ENCODE measurements at regions not wholly inside any gene's neighbourhood (a gene's known extent, or its start where the extent isn't known, plus 50 kb on each side); places are given as distances from the start of the nearest gene placed in this dataset.

DNA sequence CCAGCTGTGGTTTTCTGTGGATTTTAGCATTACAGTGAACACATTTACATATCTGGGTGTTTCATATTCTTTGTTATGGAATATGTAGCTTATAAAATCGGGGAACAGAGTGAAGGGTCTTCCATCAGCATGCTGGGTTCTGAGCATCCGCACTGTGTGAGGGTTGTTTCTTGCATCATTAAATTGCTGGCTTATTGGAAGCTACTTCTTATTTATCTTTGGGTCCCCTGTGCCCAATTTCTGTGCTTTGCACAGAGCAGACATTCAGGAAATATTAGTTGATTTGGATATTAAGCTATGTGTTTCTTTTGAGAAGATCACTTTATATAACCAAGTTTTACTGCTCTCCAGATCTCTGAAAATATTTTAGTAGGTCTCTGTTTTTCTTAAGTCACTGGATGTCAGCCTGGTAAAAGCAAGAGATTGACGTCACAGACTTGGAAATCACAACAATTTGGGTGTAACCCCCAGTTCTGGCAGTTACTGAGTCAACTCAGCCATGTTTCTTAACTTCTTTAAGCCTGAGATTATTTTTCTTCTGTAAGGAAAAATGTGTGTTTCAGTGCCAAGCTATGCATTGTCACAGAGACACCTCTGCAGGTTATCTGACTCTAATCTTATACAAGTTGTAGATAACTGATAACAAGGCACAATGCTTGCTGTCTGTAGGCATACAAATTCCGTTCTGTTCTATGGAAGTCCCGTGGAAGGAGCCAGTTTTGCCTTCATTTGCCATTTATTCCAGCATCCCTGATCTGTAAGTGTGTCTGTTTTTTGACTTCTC, 258.3 kb upstream of the KAZN start:
- Mint-ChIP-seq H3K9me3 (ENCODE audit: low read depth) (peaks cover 5% of the 10 kb centered on the region), H3K4me1 (ENCODE audit: low read depth) (no peaks in the 10 kb centered on the region), H3K27ac (ENCODE audit: unreplicated experiment) (no peak overlapping the region), H3K36me3 (ENCODE audit: low read depth) (no peaks in the 10 kb centered on the region), H3K27me3 (ENCODE audit: low read depth) (no peaks in the 10 kb centered on the region), H3K4me3 (ENCODE audit: unreplicated experiment) (no peak overlapping the region)
- TF ChIP-seq, protein P1, sequence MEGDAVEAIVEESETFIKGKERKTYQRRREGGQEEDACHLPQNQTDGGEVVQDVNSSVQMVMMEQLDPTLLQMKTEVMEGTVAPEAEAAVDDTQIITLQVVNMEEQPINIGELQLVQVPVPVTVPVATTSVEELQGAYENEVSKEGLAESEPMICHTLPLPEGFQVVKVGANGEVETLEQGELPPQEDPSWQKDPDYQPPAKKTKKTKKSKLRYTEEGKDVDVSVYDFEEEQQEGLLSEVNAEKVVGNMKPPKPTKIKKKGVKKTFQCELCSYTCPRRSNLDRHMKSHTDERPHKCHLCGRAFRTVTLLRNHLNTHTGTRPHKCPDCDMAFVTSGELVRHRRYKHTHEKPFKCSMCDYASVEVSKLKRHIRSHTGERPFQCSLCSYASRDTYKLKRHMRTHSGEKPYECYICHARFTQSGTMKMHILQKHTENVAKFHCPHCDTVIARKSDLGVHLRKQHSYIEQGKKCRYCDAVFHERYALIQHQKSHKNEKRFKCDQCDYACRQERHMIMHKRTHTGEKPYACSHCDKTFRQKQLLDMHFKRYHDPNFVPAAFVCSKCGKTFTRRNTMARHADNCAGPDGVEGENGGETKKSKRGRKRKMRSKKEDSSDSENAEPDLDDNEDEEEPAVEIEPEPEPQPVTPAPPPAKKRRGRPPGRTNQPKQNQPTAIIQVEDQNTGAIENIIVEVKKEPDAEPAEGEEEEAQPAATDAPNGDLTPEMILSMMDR (IDR thresholded peaks at IDR 0.05), result no peak
- DNase-seq (ENCODE audit: low spot score), result no peak

DNA sequence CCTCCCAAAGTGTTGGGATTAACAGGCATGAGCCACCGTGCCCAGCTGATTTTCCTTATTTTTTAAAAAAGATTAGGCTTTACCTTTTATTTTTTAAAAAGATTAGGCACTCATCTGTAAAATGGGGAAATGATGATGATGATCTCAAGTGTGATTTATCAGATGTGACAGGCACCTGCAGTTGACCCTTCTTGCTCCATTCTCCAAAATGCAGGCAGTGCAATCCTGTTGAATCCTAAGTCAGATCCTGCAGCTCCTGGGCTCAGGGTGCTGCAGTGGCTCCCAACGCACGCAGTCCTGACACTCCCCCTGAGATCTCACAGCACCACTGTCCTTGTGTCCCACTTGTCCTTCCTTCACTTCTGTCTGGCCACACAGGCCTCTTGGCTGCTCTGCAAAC, 257.3 kb upstream of the KAZN start:
- H3K36me3 Mint-ChIP-seq (ENCODE audit: low read depth), result no peaks in the 10 kb centered on the region
- no peaks in the 10 kb centered on the region for H3K27me3 Mint-ChIP-seq (ENCODE audit: low read depth)
- no peak overlapping the region for H3K27ac Mint-ChIP-seq (ENCODE audit: unreplicated experiment)
- no peak for DNase-seq (ENCODE audit: low spot score)
- TF ChIP-seq, protein P1 (IDR thresholded peaks at IDR 0.05), result no peak
- no peak overlapping the region for H3K4me3 Mint-ChIP-seq (ENCODE audit: unreplicated experiment)
- no peaks in the 10 kb centered on the region for H3K4me1 Mint-ChIP-seq (ENCODE audit: low read depth)
- H3K9me3 Mint-ChIP-seq (ENCODE audit: low read depth), result peaks cover 7% of the 10 kb centered on the region

DNA sequence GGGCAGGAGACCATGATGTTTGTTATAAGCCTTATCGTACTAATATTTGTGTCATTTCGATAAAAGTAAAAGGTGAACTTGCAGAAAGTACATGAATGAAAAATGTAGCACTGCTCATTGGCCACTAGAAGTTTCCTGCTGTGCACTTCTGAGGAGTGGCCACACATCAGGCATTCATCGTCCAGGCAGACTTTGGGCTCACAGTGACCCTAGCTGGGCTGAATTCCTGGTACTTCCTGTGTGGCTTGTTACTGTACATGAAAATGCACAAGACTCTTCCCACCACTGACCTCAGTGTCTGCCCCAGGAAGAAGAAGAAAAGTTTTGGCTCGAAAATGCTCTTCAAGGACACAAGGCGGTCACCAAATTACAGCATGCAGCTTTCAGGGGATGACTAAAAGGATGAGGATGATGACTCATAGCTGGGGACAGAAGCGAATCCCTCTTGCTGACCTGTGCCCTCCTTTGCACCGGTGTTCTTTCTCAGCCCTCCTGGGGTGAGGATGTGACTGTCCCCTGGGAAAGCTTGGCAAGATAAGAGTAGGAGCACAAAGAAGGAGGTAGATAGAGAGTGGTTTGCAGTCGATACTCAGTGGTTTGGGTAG, 252.4 kb upstream of the KAZN start:
- TF ChIP-seq, protein P1 (IDR thresholded peaks at IDR 0.05), result no peak
- no peak for DNase-seq (ENCODE audit: low spot score)
- no peaks in the 10 kb centered on the region for H3K27me3 Mint-ChIP-seq (ENCODE audit: low read depth)
- no peaks in the 10 kb centered on the region for H3K36me3 Mint-ChIP-seq (ENCODE audit: low read depth)
- H3K4me1 Mint-ChIP-seq (ENCODE audit: low read depth), result no peaks in the 10 kb centered on the region
- no peak overlapping the region for H3K27ac Mint-ChIP-seq (ENCODE audit: unreplicated experiment)
- H3K4me3 Mint-ChIP-seq (ENCODE audit: unreplicated experiment), result no peak overlapping the region
- peaks cover 20% of the 10 kb centered on the region for H3K9me3 Mint-ChIP-seq (ENCODE audit: low read depth)

DNA sequence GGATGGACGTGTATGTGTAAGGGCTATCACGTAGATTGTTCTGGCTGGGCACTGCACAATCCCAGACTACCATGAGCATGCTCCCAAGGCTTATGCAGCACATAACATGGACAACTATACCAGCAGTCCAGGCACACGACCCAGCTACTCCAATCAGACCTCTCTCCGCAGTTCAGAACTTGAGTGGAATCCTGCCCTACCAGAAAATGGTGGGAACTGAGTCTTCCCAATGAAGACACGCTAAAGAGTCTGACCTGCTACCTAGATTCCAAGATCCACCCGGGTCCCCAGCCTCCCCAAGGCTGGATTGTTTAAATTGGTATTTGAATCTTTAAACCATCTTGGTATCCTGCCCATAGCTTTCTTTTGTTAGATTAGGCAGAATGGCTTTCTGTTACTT, 251.3 kb upstream of the KAZN start:
- TF ChIP-seq, protein P1 (IDR thresholded peaks at IDR 0.05), result no peak

DNA sequence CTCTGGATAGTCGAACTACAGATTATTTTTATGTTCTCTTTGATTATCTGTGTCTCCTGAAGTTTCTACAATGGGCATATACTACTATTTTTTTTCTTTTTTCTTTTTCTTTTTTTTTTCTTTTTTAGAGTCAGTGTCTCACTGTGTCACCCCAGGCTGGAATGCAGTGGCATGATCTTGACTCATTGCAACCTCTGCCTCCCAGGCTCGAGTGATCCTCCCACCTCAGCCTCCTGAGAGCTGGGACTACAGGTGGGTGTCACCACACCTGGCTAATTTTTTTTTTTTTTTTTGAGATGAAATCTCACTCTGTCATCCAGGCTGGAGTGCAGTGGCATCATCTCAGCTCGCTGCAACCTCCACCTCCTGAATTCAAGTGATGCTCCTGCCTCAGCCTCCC, 250.7 kb upstream of the KAZN start:
- no peak for DNase-seq (ENCODE audit: low spot score)
- Mint-ChIP-seq H3K27ac (ENCODE audit: unreplicated experiment) (no peak overlapping the region), H3K36me3 (ENCODE audit: low read depth) (no peaks in the 10 kb centered on the region), H3K9me3 (ENCODE audit: low read depth) (peaks cover 32% of the 10 kb centered on the region), H3K4me3 (ENCODE audit: unreplicated experiment) (no peak overlapping the region), H3K4me1 (ENCODE audit: low read depth) (no peaks in the 10 kb centered on the region), H3K27me3 (ENCODE audit: low read depth) (no peaks in the 10 kb centered on the region)
- TF ChIP-seq, protein P1 (IDR thresholded peaks at IDR 0.05), result no peak

More for the DNA sequence above, 251.3 kb upstream of the KAZN start:
- H3K4me1 Mint-ChIP-seq (ENCODE audit: low read depth), result no peaks in the 10 kb centered on the region
- no peak overlapping the region for H3K4me3 Mint-ChIP-seq (ENCODE audit: unreplicated experiment)
- peaks cover 28% of the 10 kb centered on the region for H3K9me3 Mint-ChIP-seq (ENCODE audit: low read depth)
- H3K27ac Mint-ChIP-seq (ENCODE audit: unreplicated experiment), result no peak overlapping the region
- H3K36me3 Mint-ChIP-seq (ENCODE audit: low read depth), result no peaks in the 10 kb centered on the region
- no peaks in the 10 kb centered on the region for H3K27me3 Mint-ChIP-seq (ENCODE audit: low read depth)
- no peak for DNase-seq (ENCODE audit: low spot score)

Measured in chondrocyte (in vitro differentiated cells).